Endothelial cell of umbilical vein (primary cell): ENCODE measurements at regions not wholly inside any gene's neighbourhood (a gene's known extent, or its start where the extent isn't known, plus 50 kb on each side); places are given as distances from the start of the nearest gene placed in this dataset.

Source experiments
- BruUV-seq: library from RNA; stranded (reverse); fragments of 400-500 nt; replicated peaks from 2 replicates; lab custom pipeline; 2021; lab: Mats Ljungman, UMichigan
- CTCF ChIA-PET: fragments of 300-600, 350-600 bp; sonication (Branson Sonifier 250); formaldehyde crosslinking; loops from one replicate; lab custom pipeline; 2021; ENCODE audit warnings: antibody characterized with exemption, inconsistent platforms; lab: Charles Lee
- POLR2A ChIA-PET: fragments of 300-600, 350-600 bp; sonication (Branson Sonifier 250); formaldehyde crosslinking; loops from one replicate; lab custom pipeline; 2021; ENCODE audit warnings: antibody characterized with exemption, inconsistent platforms; lab: Charles Lee
- DNase-seq: peaks from one replicate; pipeline ENCODE4 v3.0.0-alpha.2; 2011; ENCODE audit warnings: low read depth, low spot score
- FAIRE-seq: peaks from 2 replicates; lab custom pipeline; 2011; peaks lifted over from hg19 to GRCh38; lab: Jason Lieb, UNC
- H2AFZ ChIP-seq: 2 replicates; pipeline ENCODE4 v1.6.0; 2012; ENCODE audit warnings: low read depth, low read length, control low read depth, inconsistent platforms
- H3K27ac ChIP-seq: 2 replicates; pipeline ENCODE4 v1.5.1; 2011; ENCODE audit warnings: low read depth, mild to moderate bottlenecking, control low read depth, low read length, moderate library complexity; ENCODE audit not compliant: insufficient read depth
- H3K27me3 ChIP-seq, 2 experiments: 2 replicates each; pipeline versions ENCODE4 v1.6.0 to v1.6.1; 2011; ENCODE audit warnings: low read length in 2 of 2, mixed read lengths in 1 of 2; ENCODE audit not compliant: control insufficient read depth in 2 of 2, insufficient read depth in 2 of 2
- H3K36me3 ChIP-seq, 2 experiments: 2 replicates in 1 of 2; 3 replicates in 1 of 2; pipeline ENCODE4 v1.5.1; 2011; ENCODE audit warnings: low read length in 2 of 2, mild to moderate bottlenecking in 1 of 2, moderate library complexity in 1 of 2; ENCODE audit not compliant: control insufficient read depth in 2 of 2, insufficient read depth in 2 of 2; ENCODE audit errors: extremely low read depth in 1 of 2
- H3K4me1 ChIP-seq: 3 replicates; pipeline ENCODE4 v1.5.1; 2011; ENCODE audit warnings: mild to moderate bottlenecking, low read length; ENCODE audit not compliant: control insufficient read depth, insufficient read depth; ENCODE audit errors: extremely low read depth
- H3K4me2 ChIP-seq: 2 replicates; pipeline ENCODE4 v1.6.1; 2011; ENCODE audit warnings: low read length, control low read depth, mixed read lengths; ENCODE audit not compliant: insufficient read depth
- H3K4me3 ChIP-seq, 3 experiments: fragments of 200-600 bp in 1 of 3; sonication (generic), shearing (Covaris generic) in 1 of 3; replicated peaks in 1 of 3; 2 replicates each; pipeline ENCODE4 v1.5.1; 2011 to 2016; ENCODE audit warnings: control low read depth in 3 of 3, low read length in 3 of 3, mild to moderate bottlenecking in 2 of 3, inconsistent platforms in 1 of 3, low read depth in 1 of 3, moderate library complexity in 1 of 3; ENCODE audit not compliant: insufficient read depth in 1 of 3
- H3K79me2 ChIP-seq: 2 replicates; pipeline ENCODE4 v1.6.0; 2012; ENCODE audit warnings: low read length, inconsistent platforms; ENCODE audit not compliant: control insufficient read depth, insufficient read depth
- H3K9ac ChIP-seq: replicated peaks from 2 replicates; pipeline ENCODE3; 2011; ENCODE audit warnings: low read length, control low read depth; ENCODE audit not compliant: insufficient read depth; ENCODE audit errors: extremely low read depth
- H3K9me1 ChIP-seq: replicated peaks from 3 replicates; pipeline ENCODE4 v1.6.0; 2011; ENCODE audit warnings: mild to moderate bottlenecking, low read length; ENCODE audit not compliant: control insufficient read depth, insufficient read depth; ENCODE audit errors: extremely low read depth
- H3K9me3 ChIP-seq: replicated peaks from 2 replicates; pipeline ENCODE4 v1.5.1; 2012; ENCODE audit warnings: low read length, inconsistent platforms; ENCODE audit not compliant: control insufficient read depth, insufficient read depth
- H4K20me1 ChIP-seq: replicated peaks from 2 replicates; pipeline ENCODE3; 2011; ENCODE audit warnings: mild to moderate bottlenecking, low read length; ENCODE audit not compliant: control insufficient read depth, insufficient read depth; ENCODE audit errors: extremely low read depth
- EZH2 ChIP-seq: IDR thresholded peaks from 2 replicates; pipeline ENCODE4 v1.6.1; 2012; ENCODE audit warnings: borderline replicate concordance, low read depth, mild to moderate bottlenecking, moderate library complexity, low read length, inconsistent platforms; ENCODE audit not compliant: severe bottlenecking
- FOS ChIP-seq: IDR thresholded peaks from 2 replicates; pipeline ENCODE4 v1.6.1; 2011; ENCODE audit warnings: mild to moderate bottlenecking, low read length, moderate library complexity, borderline replicate concordance; ENCODE audit not compliant: insufficient read depth
- GATA2 ChIP-seq: IDR thresholded peaks from 2 replicates; pipeline ENCODE4 v1.7.0; 2011; ENCODE audit warnings: low read depth, mild to moderate bottlenecking, moderate library complexity, mixed read lengths, low read length; ENCODE audit not compliant: insufficient read length, insufficient read depth
- JUN ChIP-seq: IDR thresholded peaks from 2 replicates; pipeline ENCODE4 v1.6.1; 2011; ENCODE audit warnings: borderline replicate concordance, low read depth; ENCODE audit not compliant: insufficient read length, insufficient read depth
- MYC ChIP-seq: IDR thresholded peaks from one replicate; pipeline ENCODE4 v1.6.1; 2011; ENCODE audit warnings: mild to moderate bottlenecking, low read depth, low read length
- POLR2A ChIP-seq: IDR thresholded peaks from 2 replicates; pipeline ENCODE4 v1.6.1; 2012; ENCODE audit warnings: low read depth, mild to moderate bottlenecking, control low read depth, low read length
- POLR2AphosphoS5 ChIP-seq: IDR thresholded peaks from 2 replicates; pipeline ENCODE4 v1.6.1; 2012; ENCODE audit warnings: low read depth, mild to moderate bottlenecking, control low read depth, low read length, moderate library complexity; ENCODE audit not compliant: insufficient read depth
- dilution Hi-C: fragments of 300-500 bp; cut with MboI; formaldehyde crosslinking; loops from one replicate; pipeline ENCODE4 v1.15.0; 2019; ENCODE audit warnings: low sequenced_read_pairs; ENCODE audit not compliant: extremely low pct_ligation_motif_present
- intact Hi-C: fragments of 100-400 bp; cut with micrococcal nuclease; formaldehyde crosslinking; loops from one replicate; pipeline ENCODE4 v1.10.0; 2022
- TF ChIP-seq, protein P1 (sequence below), 2 donors: IDR thresholded peaks; 1 replicate in 1 of 2; 2 replicates in 1 of 2; pipeline ENCODE4 v1.5.1; 2011; ENCODE audit warnings: low read length in 2 of 2, mild to moderate bottlenecking in 2 of 2, moderate library complexity in 2 of 2, control low read depth in 1 of 2, inconsistent platforms in 1 of 2, low read depth in 1 of 2; ENCODE audit not compliant: insufficient read depth in 1 of 2; ENCODE audit errors: extremely low read depth in 1 of 2
- TF ChIP-seq, protein P2 (sequence below): IDR thresholded peaks from 2 replicates; pipeline ENCODE4 v1.6.1; 2011; ENCODE audit not compliant: insufficient read depth, insufficient read length

- FAIRE-seq = no peak
- BruUV-seq = no TSS peak
- H4K20me1 ChIP-seq = no peaks in the 10 kb centered on the region
- H3K27ac ChIP-seq = no peak overlapping the region
- intact Hi-C loops (no loop called here), dilution Hi-C loops (no loop called here)
- H3K9me3 ChIP-seq = peaks cover 3% of the 10 kb centered on the region
- no peaks in the 10 kb centered on the region for H3K27me3 ChIP-seq
- ChIA-PET CTCF (no interaction called here), POLR2A (no interaction called here)
- TF ChIP-seq POLR2A (no peak), FOS (no peak), POLR2AphosphoS5 (no peak), MYC (no peak), GATA2 (no peak), EZH2 (no peak), JUN (no peak)
- TF ChIP-seq, protein P1, sequence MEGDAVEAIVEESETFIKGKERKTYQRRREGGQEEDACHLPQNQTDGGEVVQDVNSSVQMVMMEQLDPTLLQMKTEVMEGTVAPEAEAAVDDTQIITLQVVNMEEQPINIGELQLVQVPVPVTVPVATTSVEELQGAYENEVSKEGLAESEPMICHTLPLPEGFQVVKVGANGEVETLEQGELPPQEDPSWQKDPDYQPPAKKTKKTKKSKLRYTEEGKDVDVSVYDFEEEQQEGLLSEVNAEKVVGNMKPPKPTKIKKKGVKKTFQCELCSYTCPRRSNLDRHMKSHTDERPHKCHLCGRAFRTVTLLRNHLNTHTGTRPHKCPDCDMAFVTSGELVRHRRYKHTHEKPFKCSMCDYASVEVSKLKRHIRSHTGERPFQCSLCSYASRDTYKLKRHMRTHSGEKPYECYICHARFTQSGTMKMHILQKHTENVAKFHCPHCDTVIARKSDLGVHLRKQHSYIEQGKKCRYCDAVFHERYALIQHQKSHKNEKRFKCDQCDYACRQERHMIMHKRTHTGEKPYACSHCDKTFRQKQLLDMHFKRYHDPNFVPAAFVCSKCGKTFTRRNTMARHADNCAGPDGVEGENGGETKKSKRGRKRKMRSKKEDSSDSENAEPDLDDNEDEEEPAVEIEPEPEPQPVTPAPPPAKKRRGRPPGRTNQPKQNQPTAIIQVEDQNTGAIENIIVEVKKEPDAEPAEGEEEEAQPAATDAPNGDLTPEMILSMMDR (IDR thresholded peaks at IDR 0.05; ENCODE audit: extremely low read depth in 1 of 2, insufficient read depth in 1 of 2, low read depth in 1 of 2, low read length in 2 of 2) = no peak
- TF ChIP-seq, protein P2, sequence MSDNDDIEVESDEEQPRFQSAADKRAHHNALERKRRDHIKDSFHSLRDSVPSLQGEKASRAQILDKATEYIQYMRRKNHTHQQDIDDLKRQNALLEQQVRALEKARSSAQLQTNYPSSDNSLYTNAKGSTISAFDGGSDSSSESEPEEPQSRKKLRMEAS = no peak
- no peaks in the 10 kb centered on the region for H3K4me1 ChIP-seq
- H3K9me1 ChIP-seq = no peaks in the 10 kb centered on the region
- no peaks in the 10 kb centered on the region for H3K79me2 ChIP-seq
- no peak overlapping the region for H3K9ac ChIP-seq
- H3K36me3 ChIP-seq = no peaks in the 10 kb centered on the region
- no peak overlapping the region for H3K4me3 ChIP-seq
- DNase-seq = no peak
- H2AFZ ChIP-seq = no peak overlapping the region
- no peak overlapping the region for H3K4me2 ChIP-seq
Measured at GRCh38 chr3:18866899-18867298, 281.4 kb upstream of the KCNH8 start.
